SK-N-SH treated with all-trans-retinoic acid at 6 μM for 48 hours (cell line): ENCODE measurements at regions not wholly inside any gene's neighbourhood (a gene's known extent, or its start where the extent isn't known, plus 50 kb on each side); places are given as distances from the start of the nearest gene placed in this dataset.
"Not testable (repeated sequence)": the region's sequence is repeated elsewhere in the genome, so short reads cannot be mapped to it uniquely, and the experiment has no call there.

Source experiments
- ATAC-seq: fragments of 200-7000 bp; cut with Tn5 transposase; 3 replicates; pipeline ENCODE4 v1.9.1; 2020; ENCODE audit warnings: mild to moderate bottlenecking, moderate library complexity
- ARNTL ChIP-seq: fragments of 450-650 bp; formaldehyde crosslinking; IDR thresholded peaks from 2 replicates; pipeline ENCODE4 v1.5.0; 2020; ENCODE audit warnings: low read depth, mild to moderate bottlenecking, moderate library complexity, borderline replicate concordance
- BACH2 ChIP-seq: fragments of 250-450 bp; sonication (Bioruptor Pico); IDR thresholded peaks from 2 replicates; pipeline ENCODE4 v1.9.0; 2021; ENCODE audit warnings: mild to moderate bottlenecking, borderline replicate concordance
- CREB5 ChIP-seq: fragments of 250-450 bp; sonication (Bioruptor Pico); IDR thresholded peaks from 2 replicates; pipeline ENCODE4 v1.5.1; 2020; ENCODE audit warnings: low read depth, mild to moderate bottlenecking, moderate library complexity
- CSRNP3 ChIP-seq: fragments of 250-450 bp; sonication (Bioruptor Pico); IDR thresholded peaks from 2 replicates; pipeline ENCODE4 v1.5.1; 2021; ENCODE audit warnings: mild to moderate bottlenecking, moderate library complexity
- ESRRG ChIP-seq: fragments of 250-450 bp; sonication (Bioruptor Pico); IDR thresholded peaks from 2 replicates; pipeline ENCODE4 v1.6.1; 2021; ENCODE audit warnings: mild to moderate bottlenecking
- GLIS3 ChIP-seq: fragments of 250-450 bp; sonication (Bioruptor Pico); IDR thresholded peaks from 2 replicates; pipeline ENCODE4 v1.5.0; 2020; ENCODE audit warnings: mild to moderate bottlenecking, moderate library complexity
- ISL1 ChIP-seq: fragments of 250-450 bp; sonication (Bioruptor Pico); IDR thresholded peaks from 2 replicates; pipeline ENCODE4 v2.1.2; 2022; ENCODE audit warnings: mild to moderate bottlenecking, moderate library complexity
- OSR1 ChIP-seq: fragments of 250-450 bp; sonication (Bioruptor Pico); IDR thresholded peaks from 2 replicates; pipeline ENCODE4 v1.8.0; 2022; ENCODE audit warnings: moderate library complexity, mild to moderate bottlenecking, inconsistent platforms
- PPARA ChIP-seq: fragments of 250-450 bp; sonication (Bioruptor Pico); IDR thresholded peaks from 2 replicates; pipeline ENCODE4 v1.5.0; 2020; ENCODE audit warnings: mild to moderate bottlenecking, borderline replicate concordance
- TOX ChIP-seq: fragments of 250-450 bp; sonication (Bioruptor Pico); IDR thresholded peaks from 2 replicates; pipeline ENCODE4 v1.8.0; 2021; ENCODE audit warnings: mild to moderate bottlenecking, moderate library complexity, borderline replicate concordance
- TSHZ2 ChIP-seq: fragments of 250-450 bp; sonication (Bioruptor Pico); IDR thresholded peaks from 2 replicates; pipeline ENCODE4 v1.5.0; 2020; ENCODE audit warnings: mild to moderate bottlenecking, moderate library complexity
- ZC3H10 ChIP-seq: fragments of 250-450 bp; sonication (Bioruptor Pico); IDR thresholded peaks from 2 replicates; pipeline ENCODE4 v1.5.1; 2021; ENCODE audit warnings: mild to moderate bottlenecking, moderate library complexity
- ZFP3 ChIP-seq: fragments of 250-450 bp; sonication (Bioruptor Pico); IDR thresholded peaks from 2 replicates; pipeline ENCODE4 v1.5.0; 2020; ENCODE audit warnings: mild to moderate bottlenecking, moderate library complexity
- ZFP30 ChIP-seq: fragments of 450-650 bp; formaldehyde crosslinking; IDR thresholded peaks from 2 replicates; pipeline ENCODE4 v1.5.0; 2022; ENCODE audit warnings: mild to moderate bottlenecking, moderate library complexity
- ZNF565 ChIP-seq: fragments of 450-650 bp; formaldehyde crosslinking; conservative IDR thresholded peaks from 2 replicates; pipeline ENCODE4 v1.5.0; 2020; ENCODE audit warnings: low read depth, mild to moderate bottlenecking, moderate library complexity
- ZNF70 ChIP-seq: fragments of 450-650 bp; formaldehyde crosslinking; IDR thresholded peaks from 2 replicates; pipeline ENCODE4 v1.5.0; 2020; ENCODE audit warnings: mild to moderate bottlenecking, moderate library complexity
- ZNF8 ChIP-seq: fragments of 450-650 bp; formaldehyde crosslinking; IDR thresholded peaks from 2 replicates; pipeline ENCODE4 v1.5.0; 2020; ENCODE audit warnings: mild to moderate bottlenecking, moderate library complexity

GRCh38 chr7:138185132-138185908, 109.1 kb downstream of the AKR1D1 start:
- ATAC-seq = no peak
- TF ChIP-seq OSR1 (CRISPR knock-in tag) = no peak
- no peak for TF ChIP-seq ZNF70 (CRISPR knock-in tag)
- TF ChIP-seq CREB5 (CRISPR knock-in tag) = no peak
- TF ChIP-seq ZFP3 (CRISPR knock-in tag) = no peak

GRCh38 chr7:138186951-138187351, 110.7 kb downstream of the AKR1D1 start:
- peak; percentile 43; the same call in 1 of the 2 replicates for TF ChIP-seq CREB5 (CRISPR knock-in tag)
- TF ChIP-seq ZC3H10 (CRISPR knock-in tag) = no peak
- peak; percentile 44; the same call in 1 of the 2 replicates for TF ChIP-seq ISL1 (CRISPR knock-in tag)
- no peak for ATAC-seq

GRCh38 chr7:138188290-138188858, 112.1 kb downstream of the AKR1D1 start:
- no peak for TF ChIP-seq CSRNP3 (CRISPR knock-in tag)
- TF ChIP-seq PPARA (CRISPR knock-in tag) = no peak
- ATAC-seq = no peak

GRCh38 chr7:138194567-138194966, 118.3 kb downstream of the AKR1D1 start:
- no peak for TF ChIP-seq ZFP3 (CRISPR knock-in tag)
- TF ChIP-seq GLIS3 (CRISPR knock-in tag) = no peak
- TF ChIP-seq ZNF8 = no peak
- TF ChIP-seq CREB5 (CRISPR knock-in tag) = no peak
- TF ChIP-seq ZFP30 (CRISPR knock-in tag) = no peak
- TF ChIP-seq TSHZ2 (CRISPR knock-in tag) = no peak
- no peak for TF ChIP-seq ZNF70 (CRISPR knock-in tag)
- no peak for TF ChIP-seq CSRNP3 (CRISPR knock-in tag)
- no peak for ATAC-seq

GRCh38 chr7:138195151-138195571, 118.9 kb downstream of the AKR1D1 start:
- TF ChIP-seq ESRRG (CRISPR knock-in tag) (no peak), CREB5 (CRISPR knock-in tag) (no peak), ZNF70 (CRISPR knock-in tag) (no peak), CSRNP3 (CRISPR knock-in tag) (no peak), TOX (no peak), ARNTL (CRISPR knock-in tag) (no peak), OSR1 (CRISPR knock-in tag) (no peak), BACH2 (no peak), ZC3H10 (CRISPR knock-in tag) (no peak), ZFP30 (CRISPR knock-in tag) (no peak), PPARA (CRISPR knock-in tag) (no peak), ISL1 (CRISPR knock-in tag) (no peak), ZNF565 (no peak), ZNF8 (no peak)
- ATAC-seq = no peak

GRCh38 chr7:138196503-138196946, 120.3 kb downstream of the AKR1D1 start:
- not testable (repeated sequence) for ATAC-seq
